Peyer's patch (tissue), 4 donors: ENCODE measurements at regions not wholly inside any gene's neighbourhood (a gene's known extent, or its start where the extent isn't known, plus 50 kb on each side); places are given as distances from the start of the nearest gene placed in this dataset.

Experiments
- DNase-seq, 3 donors: peaks; one replicate each; pipeline ENCODE4 v3.0.0-alpha.2; 2017 to 2019
- H3K27ac ChIP-seq, 4 donors: fragments of 200-600 bp; sonication (generic); one replicate each; pipeline ENCODE4 v1.5.1; 2016 to 2019
- H3K27me3 ChIP-seq, 2 donors: fragments of 200-600 bp; sonication (generic); one replicate each; pipeline ENCODE4 v1.5.1; 2019
- H3K36me3 ChIP-seq, 3 donors: fragments of 200-600 bp; sonication (generic); one replicate each; pipeline ENCODE4 v1.5.1; 2016 to 2019
- H3K4me1 ChIP-seq, 4 donors: fragments of 200-600 bp; sonication (generic); one replicate each; pipeline ENCODE4 v1.5.1; 2016 to 2019
- H3K4me3 ChIP-seq, 4 donors: fragments of 200-600 bp; sonication (generic); 1 replicate in 3 of 4; 2 replicates in 1 of 4; pipeline ENCODE4 v1.5.1; 2016 to 2019; ENCODE audit warnings: mild to moderate bottlenecking in 1 of 4
- H3K9me3 ChIP-seq, 4 donors: fragments of 200-600 bp; sonication (generic); one replicate each; pipeline ENCODE4 v1.5.1; 2016 to 2019; ENCODE audit warnings: mild to moderate bottlenecking in 1 of 4
- CTCF ChIP-seq, 6 experiments: fragments of 450-650 bp in 4 of 6; fragments of 200-600 bp in 2 of 6; sonication (generic) in 1 of 6; IDR thresholded peaks; one replicate each; pipeline ENCODE4 v1.5.1; 2017 to 2019; ENCODE audit warnings: antibody characterized with exemption in 6 of 6, mild to moderate bottlenecking in 3 of 6, moderate library complexity in 1 of 6
- POLR2A ChIP-seq, 2 donors: fragments of 450-650 bp; IDR thresholded peaks; one replicate each; pipeline ENCODE4 v1.5.1; 2017; ENCODE audit warnings: antibody characterized with exemption in 2 of 2, mild to moderate bottlenecking in 2 of 2, moderate library complexity in 2 of 2
- small RNA-seq, 2 donors: library from RNA; depleted of rRNA; stranded (forward); fragments of <200 nt; gene quantifications; one replicate each; pipeline ENCODE3, GENCODE V24; 2016

GRCh38 chr9:116100711-116101121 is 52.9 kb upstream of the PAPPA start:
- no peaks in the 10 kb centered on the region for H3K36me3 ChIP-seq
- H3K27ac ChIP-seq, result no peak overlapping the region
- H3K4me1 ChIP-seq, result no peaks in the 10 kb centered on the region
- no peak for DNase-seq
- H3K27me3 ChIP-seq, result no peaks in the 10 kb centered on the region
- no peak overlapping the region for H3K4me3 ChIP-seq
- no peaks in the 10 kb centered on the region for H3K9me3 ChIP-seq
- TF ChIP-seq CTCF (IDR thresholded peaks at IDR 0.05) (no peak), POLR2A (IDR thresholded peaks at IDR 0.05) (no peak)

- Histone ChIP-seq H3K27me3 (no peaks in the 10 kb centered on the region), H3K36me3 (no peaks in the 10 kb centered on the region), H3K9me3 (no peaks in the 10 kb centered on the region), H3K4me3 (no peak overlapping the region), H3K27ac (no peak overlapping the region), H3K4me1 (no peaks in the 10 kb centered on the region)
- TF ChIP-seq CTCF (IDR thresholded peaks at IDR 0.05), result no peak
- TF ChIP-seq POLR2A (IDR thresholded peaks at IDR 0.05), result no peak
- no peak for DNase-seq
Observed at GRCh38 chr9:116101516-116101915, 52.1 kb upstream of the PAPPA start.

- H3K9me3 ChIP-seq, result no peaks in the 10 kb centered on the region
- H3K4me1 ChIP-seq, result no peaks in the 10 kb centered on the region
- no peaks in the 10 kb centered on the region for H3K36me3 ChIP-seq
- TF ChIP-seq CTCF (IDR thresholded peaks at IDR 0.05) (no peak), POLR2A (IDR thresholded peaks at IDR 0.05) (no peak)
- no peak overlapping the region for H3K27ac ChIP-seq
- no peak overlapping the region for H3K4me3 ChIP-seq
- H3K27me3 ChIP-seq, result no peaks in the 10 kb centered on the region
- DNase-seq, result no peak
Observed at GRCh38 chr9:116102596-116102995, 51.0 kb upstream of the PAPPA start.

Small RNA genes in the stretch of these regions (small RNA-seq; reads per million reads assigned to genes)
- gene RF00004, result 0 reads per million in 2 donors
